ENCODE measurements at regions not wholly inside any gene's neighbourhood (a gene's known extent, or its start where the extent isn't known, plus 50 kb on each side); places are given as distances from the start of the nearest gene placed in this dataset.
"Not testable (repeated sequence)": the region's sequence is repeated elsewhere in the genome, so short reads cannot be mapped to it uniquely, and the experiment has no call there.

GRCh38 chr12:9469956-9470355 is 137.8 kb downstream of the KLRB1 start:
- not testable (repeated sequence) for TF ChIP-seq CTCF (IDR thresholded peaks at IDR 0.05; ENCODE audit: low read length); EZH2 (IDR thresholded peaks at IDR 0.05; ENCODE audit: borderline replicate concordance, low read length)
